HG03571 (cell line): ENCODE measurements at regions not wholly inside any gene's neighbourhood (a gene's known extent, or its start where the extent isn't known, plus 50 kb on each side); places are given as distances from the start of the nearest gene placed in this dataset.

ENCODE experiments used
- ATAC-seq: cut with Tn5 transposase; IDR thresholded peaks from one replicate; pipeline ENCODE4 v1.9.1; 2021; ENCODE audit not compliant: unreplicated experiment

GRCh38 chr6:146865756-146866379, 267.1 kb downstream of the ADGB start:
- no peak for ATAC-seq

GRCh38 chr6:146866731-146867414, 268.1 kb downstream of the ADGB start:
- no peak for ATAC-seq

- ATAC-seq, result no peak
Measured at GRCh38 chr6:146868671-146869209, 270.0 kb downstream of the ADGB start.

- ATAC-seq, result peak; percentile 67
Measured at GRCh38 chr6:146870760-146871159, 272.0 kb downstream of the ADGB start.

GRCh38 chr6:146871611-146872425, 273.0 kb downstream of the ADGB start:
- no peak for ATAC-seq

GRCh38 chr6:146872426-146872785, 273.6 kb downstream of the ADGB start:
- no peak for ATAC-seq

- no peak for ATAC-seq
Measured at GRCh38 chr6:146874278-146875018, 275.7 kb downstream of the ADGB start.

GRCh38 chr6:146875927-146876270, 277.1 kb downstream of the ADGB start:
- ATAC-seq, result no peak

GRCh38 chr6:146876271-146877151, 277.7 kb downstream of the ADGB start:
- no peak for ATAC-seq

GRCh38 chr6:146878168-146878951, 279.6 kb downstream of the ADGB start:
- no peak for ATAC-seq

GRCh38 chr6:146878952-146879340, 280.2 kb downstream of the ADGB start:
- no peak for ATAC-seq

GRCh38 chr6:146879406-146880117, 280.8 kb downstream of the ADGB start:
- no peak for ATAC-seq

- ATAC-seq, result no peak
Measured at GRCh38 chr6:146881228-146882181, 282.7 kb downstream of the ADGB start.

GRCh38 chr6:146883640-146884531, 285.1 kb downstream of the ADGB start:
- ATAC-seq, result no peak

GRCh38 chr6:146884728-146885127, 286.0 kb downstream of the ADGB start:
- peak; percentile 87 for ATAC-seq

- no peak for ATAC-seq
Measured at GRCh38 chr6:146885708-146886457, 287.1 kb downstream of the ADGB start.
